ENCODE measurements at regions not wholly inside any gene's neighbourhood (a gene's known extent, or its start where the extent isn't known, plus 50 kb on each side); places are given as distances from the start of the nearest gene placed in this dataset.

- H3K27ac ChIP-seq = no peak overlapping the region
- no peaks in the 10 kb centered on the region for H3K4me1 ChIP-seq
- TF ChIP-seq EP300 (IDR thresholded peaks at IDR 0.05) (no peak), CTCF (IDR thresholded peaks at IDR 0.05) (no peak), POLR2A (IDR thresholded peaks at IDR 0.05) (no peak), POLR2AphosphoS5 (IDR thresholded peaks at IDR 0.05) (no peak)
- H3K9me3 ChIP-seq = no peaks in the 10 kb centered on the region
- H3K4me3 ChIP-seq = no peak overlapping the region
- WGBS, 2 donors (ENCODE audit: low coverage in 1 of 2) = 81% methylated on average over 1 of the region's 1 CpG; no CpG with 5 or more reads in 1 of the 2 donors
- ATAC-seq = no peak
- no peaks in the 10 kb centered on the region for H3K27me3 ChIP-seq
- H3K36me3 ChIP-seq = no peaks in the 10 kb centered on the region
These were observed 141.2 kb upstream of the SESN3 start for GRCh38 chr11:95372097-95372656.

- TF ChIP-seq POLR2A (IDR thresholded peaks at IDR 0.05) (no peak), POLR2AphosphoS5 (IDR thresholded peaks at IDR 0.05) (no peak), EP300 (IDR thresholded peaks at IDR 0.05) (no peak)
- H3K9me3 ChIP-seq = no peaks in the 10 kb centered on the region
- 89 to 100% methylated on average over 1 of the region's 1 CpG for WGBS, 2 donors (ENCODE audit: low coverage in 1 of 2)
- no peaks in the 10 kb centered on the region for H3K4me1 ChIP-seq
- no peak overlapping the region for H3K4me3 ChIP-seq
- no peaks in the 10 kb centered on the region for H3K27me3 ChIP-seq
- no peaks in the 10 kb centered on the region for H3K36me3 ChIP-seq
- no peak for ATAC-seq
- no peak overlapping the region for H3K27ac ChIP-seq
These were observed 140.2 kb upstream of the SESN3 start for GRCh38 chr11:95371153-95371552.

- TF ChIP-seq EP300 (IDR thresholded peaks at IDR 0.05) (no peak), POLR2A (IDR thresholded peaks at IDR 0.05) (no peak)
- Histone ChIP-seq H3K4me1 (peaks cover 0 to 7% (median 0%) of the 10 kb centered on the region in 3 donors), H3K36me3 (no peaks in the 10 kb centered on the region), H3K27me3 (no peaks in the 10 kb centered on the region), H3K9me3 (no peaks in the 10 kb centered on the region), H3K27ac (no peak overlapping the region), H3K4me3 (no peak overlapping the region)
- ATAC-seq = no peak
- 54 to 91% methylated on average over 3 to 4 of the region's 4 CpGs for WGBS, 2 donors (ENCODE audit: low coverage in 1 of 2)
These were observed 136.7 kb upstream of the SESN3 start for GRCh38 chr11:95367726-95368125.

- no peaks in the 10 kb centered on the region for H3K27me3 ChIP-seq
- no peak overlapping the region for H3K27ac ChIP-seq
- WGBS, 2 donors (ENCODE audit: low coverage in 1 of 2) = 69 to 91% methylated on average over 3 of the region's 3 CpGs
- no peak overlapping the region for H3K4me3 ChIP-seq
- H3K9me3 ChIP-seq = no peaks in the 10 kb centered on the region
- ATAC-seq = no peak
- TF ChIP-seq EP300 (IDR thresholded peaks at IDR 0.05) = no peak
- H3K36me3 ChIP-seq = no peaks in the 10 kb centered on the region
- H3K4me1 ChIP-seq = peaks cover 0 to 7% (median 0%) of the 10 kb centered on the region in 3 donors
These were observed 134.3 kb upstream of the SESN3 start for GRCh38 chr11:95365348-95365747.

GRCh38 chr11:95364324-95365295 lies 133.6 kb upstream of the SESN3 start:
- Histone ChIP-seq H3K4me3 (no peak overlapping the region), H3K27me3 (no peaks in the 10 kb centered on the region), H3K27ac (no peak overlapping the region), H3K36me3 (no peaks in the 10 kb centered on the region), H3K4me1 (peaks cover 0 to 11% (median 0%) of the 10 kb centered on the region in 3 donors), H3K9me3 (no peaks in the 10 kb centered on the region)
- WGBS, 2 donors (ENCODE audit: low coverage in 1 of 2) = 67 to 81% methylated on average over 3 to 4 of the region's 4 CpGs
- no peak for TF ChIP-seq POLR2AphosphoS5 (IDR thresholded peaks at IDR 0.05)
- no peak for TF ChIP-seq CTCF (IDR thresholded peaks at IDR 0.05)
- no peak for TF ChIP-seq POLR2A (IDR thresholded peaks at IDR 0.05)
- no peak for TF ChIP-seq EP300 (IDR thresholded peaks at IDR 0.05)
- no peak for ATAC-seq

- no peak for TF ChIP-seq POLR2A (IDR thresholded peaks at IDR 0.05)
- TF ChIP-seq POLR2AphosphoS5 (IDR thresholded peaks at IDR 0.05) = no peak
- TF ChIP-seq CTCF (IDR thresholded peaks at IDR 0.05) = no peak
- TF ChIP-seq EP300 (IDR thresholded peaks at IDR 0.05) = no peak
- no peaks in the 10 kb centered on the region for H3K9me3 ChIP-seq
- no peak overlapping the region for H3K27ac ChIP-seq
- ATAC-seq = no peak
- 78% methylated on average over 6 to 8 of the region's 8 CpGs for WGBS, 2 donors (ENCODE audit: low coverage in 1 of 2)
- H3K36me3 ChIP-seq = no peaks in the 10 kb centered on the region
- no peak overlapping the region for H3K4me3 ChIP-seq
- no peaks in the 10 kb centered on the region for H3K27me3 ChIP-seq
- H3K4me1 ChIP-seq = peaks cover 0 to 20% (median 0%) of the 10 kb centered on the region in 3 donors
These were observed 132.7 kb upstream of the SESN3 start for GRCh38 chr11:95363708-95364107.
